Heart left ventricle (tissue), 13 donors: ENCODE measurements at regions not wholly inside any gene's neighbourhood (a gene's known extent, or its start where the extent isn't known, plus 50 kb on each side); places are given as distances from the start of the nearest gene placed in this dataset.

Source experiments
- POLR2A ChIP-seq, 2 donors: fragments of 450-650 bp; IDR thresholded peaks; one replicate each; pipeline ENCODE4 v1.6.1; 2017; ENCODE audit warnings: antibody characterized with exemption in 2 of 2, mild to moderate bottlenecking in 2 of 2, moderate library complexity in 2 of 2
- TF ChIP-seq, protein P1 (sequence below), 12 donors: fragments of 200-600 bp; sonication (generic) in 4 of 12; IDR thresholded peaks; one replicate each; pipeline versions ENCODE4 v1.5.0 to v1.8.0; 2018 to 2022; ENCODE audit warnings: antibody characterized with exemption in 12 of 12, mild to moderate bottlenecking in 5 of 12
- donor health status: ischemic (EF 13 %, LVEDD 7.1; RV severe dilation, severe dysfunction).
- donor health status: DM: no; HTN: yes; CAD: no.
- donor health status: DM: no; HTN: no; CAD: no.
- donor health status: ischemic (EF 25% LVEDD 6.9; RV normal size, moderate dysfunction).
- donor health status: ischemic (EF 25% LVEDD 5.7; RV mildly dilated, moderate dysfunction).
- donor health status: ischemic (EF 35%, LVEDD 5.7; RV mildly dilated, moderate dysfunction).
- donor health status: nonischemic (EF 11% LVEDD 7.7; RV severe dilation, severe dysfunction).
- donor health status: DM: yes; HTN: yes; CAD: no.
- donor health status: PGD.
- donor health status: ischemic (EF 29% LVEDD 5.4; RV normal size, mild dysfunction).
- donor health status: nonischemic (EF 23%, LVEDD 6.1; RV moderate dilation, normal function).

DNA sequence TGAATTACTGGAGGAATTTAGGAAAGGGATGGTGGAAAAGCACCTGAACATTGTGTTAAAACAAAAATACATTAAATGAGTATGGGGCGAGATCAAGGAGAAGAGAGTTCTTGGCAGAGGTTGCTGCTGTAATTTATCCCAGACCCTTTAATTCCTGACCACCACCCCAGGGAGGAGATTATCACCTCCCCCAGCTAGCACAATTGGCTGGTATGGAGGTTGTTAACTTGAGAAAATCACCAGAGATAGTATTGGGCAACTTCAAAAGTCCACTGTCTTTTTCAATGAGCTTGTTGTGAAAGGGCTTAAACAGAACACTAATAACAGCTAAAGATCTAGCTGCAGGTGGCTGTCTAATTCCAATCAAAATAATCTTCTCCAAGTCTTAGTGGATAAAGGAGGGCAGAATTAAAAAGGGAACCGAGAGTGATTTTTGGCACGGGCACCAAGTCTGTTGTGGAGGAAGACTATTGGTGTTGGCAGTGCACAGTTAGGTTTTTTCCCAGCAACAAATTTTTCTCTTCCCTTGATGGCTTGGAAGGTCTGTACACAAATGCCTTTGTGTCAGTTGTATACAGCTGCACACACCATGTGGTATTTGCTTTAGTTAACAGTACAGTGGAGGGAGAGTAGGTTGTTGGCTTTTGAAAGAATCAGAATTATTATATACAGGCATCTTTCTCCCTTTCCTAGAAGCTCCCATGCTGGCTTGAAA lies 289.5 kb downstream of the SLC4A3 start:
- no peak for TF ChIP-seq POLR2A (IDR thresholded peaks at IDR 0.05)
- TF ChIP-seq, protein P1, sequence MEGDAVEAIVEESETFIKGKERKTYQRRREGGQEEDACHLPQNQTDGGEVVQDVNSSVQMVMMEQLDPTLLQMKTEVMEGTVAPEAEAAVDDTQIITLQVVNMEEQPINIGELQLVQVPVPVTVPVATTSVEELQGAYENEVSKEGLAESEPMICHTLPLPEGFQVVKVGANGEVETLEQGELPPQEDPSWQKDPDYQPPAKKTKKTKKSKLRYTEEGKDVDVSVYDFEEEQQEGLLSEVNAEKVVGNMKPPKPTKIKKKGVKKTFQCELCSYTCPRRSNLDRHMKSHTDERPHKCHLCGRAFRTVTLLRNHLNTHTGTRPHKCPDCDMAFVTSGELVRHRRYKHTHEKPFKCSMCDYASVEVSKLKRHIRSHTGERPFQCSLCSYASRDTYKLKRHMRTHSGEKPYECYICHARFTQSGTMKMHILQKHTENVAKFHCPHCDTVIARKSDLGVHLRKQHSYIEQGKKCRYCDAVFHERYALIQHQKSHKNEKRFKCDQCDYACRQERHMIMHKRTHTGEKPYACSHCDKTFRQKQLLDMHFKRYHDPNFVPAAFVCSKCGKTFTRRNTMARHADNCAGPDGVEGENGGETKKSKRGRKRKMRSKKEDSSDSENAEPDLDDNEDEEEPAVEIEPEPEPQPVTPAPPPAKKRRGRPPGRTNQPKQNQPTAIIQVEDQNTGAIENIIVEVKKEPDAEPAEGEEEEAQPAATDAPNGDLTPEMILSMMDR (IDR thresholded peaks at IDR 0.05) = no peak
